Liver (tissue), 8 donors: ENCODE measurements at regions not wholly inside any gene's neighbourhood (a gene's known extent, or its start where the extent isn't known, plus 50 kb on each side); places are given as distances from the start of the nearest gene placed in this dataset.

Experiments
- DNase-seq: peaks from one replicate; pipeline ENCODE4 v3.0.0-alpha.2; 2017; ENCODE audit warnings: low spot score
- H3K27ac ChIP-seq, 2 donors: one replicate each; pipeline ENCODE4 v1.7.0; 2013; ENCODE audit warnings: inconsistent platforms in 2 of 2, low read length in 2 of 2, control low read depth in 1 of 2, low read depth in 1 of 2, mild to moderate bottlenecking in 1 of 2
- H3K27me3 ChIP-seq, 4 donors: one replicate each; pipeline versions ENCODE4 v1.6.1 to v1.7.0; 2013; ENCODE audit warnings: low read length in 3 of 4, inconsistent platforms in 1 of 4, mild to moderate bottlenecking in 1 of 4, moderate library complexity in 1 of 4; ENCODE audit not compliant: control insufficient read depth in 4 of 4, insufficient read depth in 4 of 4
- H3K36me3 ChIP-seq, 4 donors: one replicate each; pipeline versions ENCODE4 v1.6.1 to v1.7.0; 2013; ENCODE audit warnings: low read length in 3 of 4, mild to moderate bottlenecking in 3 of 4, low read depth in 1 of 4, moderate library complexity in 1 of 4; ENCODE audit not compliant: control insufficient read depth in 4 of 4, insufficient read depth in 3 of 4
- H3K4me1 ChIP-seq, 4 donors: one replicate each; pipeline versions ENCODE4 v1.6.1 to v1.7.0; 2013; ENCODE audit warnings: low read length in 3 of 4, mild to moderate bottlenecking in 3 of 4, moderate library complexity in 1 of 4; ENCODE audit not compliant: control insufficient read depth in 4 of 4, insufficient read depth in 4 of 4
- H3K4me3 ChIP-seq, 3 donors: one replicate each; pipeline versions ENCODE4 v1.6.1 to v1.7.0; 2013; ENCODE audit warnings: low read length in 3 of 3, control low read depth in 1 of 3, low read depth in 1 of 3, mild to moderate bottlenecking in 1 of 3
- H3K9ac ChIP-seq, 2 donors: one replicate each; pipeline ENCODE4 v1.7.0; 2013; ENCODE audit warnings: low read length in 2 of 2, mild to moderate bottlenecking in 2 of 2, moderate library complexity in 2 of 2, control low read depth in 1 of 2, low read depth in 1 of 2
- H3K9me3 ChIP-seq, 4 donors: one replicate each; pipeline versions ENCODE4 v1.6.1 to v1.7.0; 2013; ENCODE audit warnings: low read length in 3 of 4; ENCODE audit not compliant: control insufficient read depth in 4 of 4
- EGR1 ChIP-seq, 2 donors: IDR thresholded peaks; 2 replicates each; pipeline ENCODE4 v1.6.1; 2016 to 2018; ENCODE audit warnings: antibody characterized with exemption in 2 of 2, low read depth in 2 of 2
- FOXA1 ChIP-seq: IDR thresholded peaks from 2 replicates; pipeline ENCODE4 v1.6.1; 2016; ENCODE audit warnings: antibody characterized with exemption
- FOXA2 ChIP-seq: IDR thresholded peaks from 2 replicates; pipeline ENCODE4 v1.6.1; 2016; ENCODE audit warnings: antibody characterized with exemption
- GABPA ChIP-seq, 2 donors: IDR thresholded peaks in 1 of 2; conservative IDR thresholded peaks in 1 of 2; 2 replicates each; pipeline ENCODE4 v1.6.1; 2016; ENCODE audit warnings: antibody characterized with exemption in 2 of 2, mild to moderate bottlenecking in 1 of 2, moderate library complexity in 1 of 2
- HNF4A ChIP-seq, 2 donors: conservative IDR thresholded peaks; 2 replicates each; pipeline ENCODE4 v1.6.1; 2016; ENCODE audit warnings: antibody characterized with exemption in 2 of 2, mild to moderate bottlenecking in 2 of 2
- HNF4G ChIP-seq: IDR thresholded peaks from 2 replicates; pipeline ENCODE4 v1.6.1; 2016; ENCODE audit warnings: antibody characterized with exemption
- JUND ChIP-seq, 2 donors: IDR thresholded peaks; 2 replicates each; pipeline ENCODE4 v1.6.1; 2016; ENCODE audit warnings: antibody characterized with exemption in 2 of 2
- NR2F2 ChIP-seq: IDR thresholded peaks from 2 replicates; pipeline ENCODE4 v1.6.1; 2016; ENCODE audit warnings: antibody characterized with exemption
- RAD21 ChIP-seq, 2 donors: IDR thresholded peaks; 2 replicates each; pipeline ENCODE4 v1.6.1; 2016; ENCODE audit warnings: antibody characterized with exemption in 2 of 2, mild to moderate bottlenecking in 2 of 2
- RXRA ChIP-seq, 2 donors: IDR thresholded peaks; 2 replicates each; pipeline ENCODE4 v1.6.1; 2017 to 2018; ENCODE audit warnings: antibody characterized with exemption in 2 of 2, mild to moderate bottlenecking in 1 of 2
- SP1 ChIP-seq: IDR thresholded peaks from 2 replicates; pipeline ENCODE4 v1.6.1; 2018; ENCODE audit warnings: antibody characterized with exemption, mild to moderate bottlenecking
- TAF1 ChIP-seq: conservative IDR thresholded peaks from 2 replicates; pipeline ENCODE4 v1.6.1; 2016; ENCODE audit warnings: antibody characterized with exemption, mild to moderate bottlenecking
- YY1 ChIP-seq: IDR thresholded peaks from 2 replicates; pipeline ENCODE4 v1.6.1; 2016; ENCODE audit warnings: antibody characterized with exemption, mild to moderate bottlenecking
- WGBS: extraction: QIAGEN DNeasy Blood & Tissue Kit; methylation state at CpG from one replicate; pipeline ENCODE4 v1.1.7; 2013; 5-methylcytosine and 5-hydroxymethylcytosine counted together
- TF ChIP-seq, protein P1 (sequence below): IDR thresholded peaks from 2 replicates; pipeline ENCODE4 v1.6.1; 2016; ENCODE audit warnings: antibody characterized with exemption
- TF ChIP-seq, protein P2 (sequence below): IDR thresholded peaks from 2 replicates; pipeline ENCODE4 v1.6.1; 2016; ENCODE audit warnings: antibody characterized with exemption, mild to moderate bottlenecking
- TF ChIP-seq, protein P3 (sequence below): IDR thresholded peaks from 2 replicates; pipeline ENCODE4 v1.6.1; 2016; ENCODE audit warnings: antibody characterized with exemption
- TF ChIP-seq, protein P4 (sequence below): IDR thresholded peaks from 2 replicates; pipeline ENCODE4 v1.6.1; 2016; ENCODE audit warnings: antibody characterized with exemption
- TF ChIP-seq, protein P5 (sequence below): fragments of 150-350 bp; IDR thresholded peaks from 2 replicates; pipeline ENCODE4 v1.5.1; 2017; ENCODE audit warnings: improper control_type of control experiment, low read depth, low read length; ENCODE audit not compliant: missing input control
- donor health status: healthy.
- donor health status: healthy.
- donor health status: healthy.
- donor health status: healthy.
- donor health status: healthy.

DNA sequence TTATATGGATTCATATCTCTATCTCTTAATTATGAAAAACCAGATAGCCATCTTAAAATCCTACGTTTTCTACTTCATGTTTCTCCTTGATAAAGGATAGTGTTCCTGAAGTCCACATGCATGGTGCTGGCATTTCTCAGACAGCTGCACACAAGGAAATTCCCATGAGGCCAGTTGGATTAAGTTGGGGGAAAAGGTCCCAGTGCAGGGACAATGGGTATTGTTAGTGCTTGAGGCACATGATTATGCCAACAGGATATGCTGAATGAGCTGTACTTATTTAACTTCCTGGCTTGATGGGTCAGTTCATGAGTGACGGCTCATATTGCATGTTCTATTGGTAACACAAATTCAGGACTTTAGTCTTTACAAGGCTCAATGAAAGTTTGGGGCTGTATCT, 913.9 kb upstream of the NDST4 start:
- no peaks in the 10 kb centered on the region for H3K9me3 ChIP-seq
- H3K4me3 ChIP-seq, result no peak overlapping the region
- no peak for DNase-seq
- H3K9ac ChIP-seq, result no peak overlapping the region
- 71% methylated on average over 2 of the region's 2 CpGs for whole genome bisulfite sequencing
- TF ChIP-seq, protein P1, sequence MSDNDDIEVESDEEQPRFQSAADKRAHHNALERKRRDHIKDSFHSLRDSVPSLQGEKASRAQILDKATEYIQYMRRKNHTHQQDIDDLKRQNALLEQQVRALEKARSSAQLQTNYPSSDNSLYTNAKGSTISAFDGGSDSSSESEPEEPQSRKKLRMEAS, result no peak
- TF ChIP-seq, protein P2, sequence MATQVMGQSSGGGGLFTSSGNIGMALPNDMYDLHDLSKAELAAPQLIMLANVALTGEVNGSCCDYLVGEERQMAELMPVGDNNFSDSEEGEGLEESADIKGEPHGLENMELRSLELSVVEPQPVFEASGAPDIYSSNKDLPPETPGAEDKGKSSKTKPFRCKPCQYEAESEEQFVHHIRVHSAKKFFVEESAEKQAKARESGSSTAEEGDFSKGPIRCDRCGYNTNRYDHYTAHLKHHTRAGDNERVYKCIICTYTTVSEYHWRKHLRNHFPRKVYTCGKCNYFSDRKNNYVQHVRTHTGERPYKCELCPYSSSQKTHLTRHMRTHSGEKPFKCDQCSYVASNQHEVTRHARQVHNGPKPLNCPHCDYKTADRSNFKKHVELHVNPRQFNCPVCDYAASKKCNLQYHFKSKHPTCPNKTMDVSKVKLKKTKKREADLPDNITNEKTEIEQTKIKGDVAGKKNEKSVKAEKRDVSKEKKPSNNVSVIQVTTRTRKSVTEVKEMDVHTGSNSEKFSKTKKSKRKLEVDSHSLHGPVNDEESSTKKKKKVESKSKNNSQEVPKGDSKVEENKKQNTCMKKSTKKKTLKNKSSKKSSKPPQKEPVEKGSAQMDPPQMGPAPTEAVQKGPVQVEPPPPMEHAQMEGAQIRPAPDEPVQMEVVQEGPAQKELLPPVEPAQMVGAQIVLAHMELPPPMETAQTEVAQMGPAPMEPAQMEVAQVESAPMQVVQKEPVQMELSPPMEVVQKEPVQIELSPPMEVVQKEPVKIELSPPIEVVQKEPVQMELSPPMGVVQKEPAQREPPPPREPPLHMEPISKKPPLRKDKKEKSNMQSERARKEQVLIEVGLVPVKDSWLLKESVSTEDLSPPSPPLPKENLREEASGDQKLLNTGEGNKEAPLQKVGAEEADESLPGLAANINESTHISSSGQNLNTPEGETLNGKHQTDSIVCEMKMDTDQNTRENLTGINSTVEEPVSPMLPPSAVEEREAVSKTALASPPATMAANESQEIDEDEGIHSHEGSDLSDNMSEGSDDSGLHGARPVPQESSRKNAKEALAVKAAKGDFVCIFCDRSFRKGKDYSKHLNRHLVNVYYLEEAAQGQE, result no peak
- TF ChIP-seq, protein P3, sequence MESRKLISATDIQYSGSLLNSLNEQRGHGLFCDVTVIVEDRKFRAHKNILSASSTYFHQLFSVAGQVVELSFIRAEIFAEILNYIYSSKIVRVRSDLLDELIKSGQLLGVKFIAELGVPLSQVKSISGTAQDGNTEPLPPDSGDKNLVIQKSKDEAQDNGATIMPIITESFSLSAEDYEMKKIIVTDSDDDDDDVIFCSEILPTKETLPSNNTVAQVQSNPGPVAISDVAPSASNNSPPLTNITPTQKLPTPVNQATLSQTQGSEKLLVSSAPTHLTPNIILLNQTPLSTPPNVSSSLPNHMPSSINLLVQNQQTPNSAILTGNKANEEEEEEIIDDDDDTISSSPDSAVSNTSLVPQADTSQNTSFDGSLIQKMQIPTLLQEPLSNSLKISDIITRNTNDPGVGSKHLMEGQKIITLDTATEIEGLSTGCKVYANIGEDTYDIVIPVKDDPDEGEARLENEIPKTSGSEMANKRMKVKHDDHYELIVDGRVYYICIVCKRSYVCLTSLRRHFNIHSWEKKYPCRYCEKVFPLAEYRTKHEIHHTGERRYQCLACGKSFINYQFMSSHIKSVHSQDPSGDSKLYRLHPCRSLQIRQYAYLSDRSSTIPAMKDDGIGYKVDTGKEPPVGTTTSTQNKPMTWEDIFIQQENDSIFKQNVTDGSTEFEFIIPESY, result no peak
- no peak for TF ChIP-seq FOXA2
- TF ChIP-seq HNF4G, result no peak
- no peak for TF ChIP-seq JUND (IDR thresholded peaks at IDR 0.05)
- TF ChIP-seq SP1, result no peak
- TF ChIP-seq HNF4A (conservative IDR thresholded peaks at IDR 0.05), result no peak
- no peak for TF ChIP-seq NR2F2
- no peak for TF ChIP-seq TAF1
- TF ChIP-seq, protein P4, sequence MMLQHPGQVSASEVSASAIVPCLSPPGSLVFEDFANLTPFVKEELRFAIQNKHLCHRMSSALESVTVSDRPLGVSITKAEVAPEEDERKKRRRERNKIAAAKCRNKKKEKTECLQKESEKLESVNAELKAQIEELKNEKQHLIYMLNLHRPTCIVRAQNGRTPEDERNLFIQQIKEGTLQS, result no peak
- no peak for TF ChIP-seq RAD21 (IDR thresholded peaks at IDR 0.05)
- TF ChIP-seq, protein P5, sequence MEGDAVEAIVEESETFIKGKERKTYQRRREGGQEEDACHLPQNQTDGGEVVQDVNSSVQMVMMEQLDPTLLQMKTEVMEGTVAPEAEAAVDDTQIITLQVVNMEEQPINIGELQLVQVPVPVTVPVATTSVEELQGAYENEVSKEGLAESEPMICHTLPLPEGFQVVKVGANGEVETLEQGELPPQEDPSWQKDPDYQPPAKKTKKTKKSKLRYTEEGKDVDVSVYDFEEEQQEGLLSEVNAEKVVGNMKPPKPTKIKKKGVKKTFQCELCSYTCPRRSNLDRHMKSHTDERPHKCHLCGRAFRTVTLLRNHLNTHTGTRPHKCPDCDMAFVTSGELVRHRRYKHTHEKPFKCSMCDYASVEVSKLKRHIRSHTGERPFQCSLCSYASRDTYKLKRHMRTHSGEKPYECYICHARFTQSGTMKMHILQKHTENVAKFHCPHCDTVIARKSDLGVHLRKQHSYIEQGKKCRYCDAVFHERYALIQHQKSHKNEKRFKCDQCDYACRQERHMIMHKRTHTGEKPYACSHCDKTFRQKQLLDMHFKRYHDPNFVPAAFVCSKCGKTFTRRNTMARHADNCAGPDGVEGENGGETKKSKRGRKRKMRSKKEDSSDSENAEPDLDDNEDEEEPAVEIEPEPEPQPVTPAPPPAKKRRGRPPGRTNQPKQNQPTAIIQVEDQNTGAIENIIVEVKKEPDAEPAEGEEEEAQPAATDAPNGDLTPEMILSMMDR, result no peak
- no peak for TF ChIP-seq RXRA (IDR thresholded peaks at IDR 0.05)
- no peak for TF ChIP-seq YY1
- TF ChIP-seq EGR1 (IDR thresholded peaks at IDR 0.05; ENCODE audit: low read depth in 2 of 2), result no peak
- TF ChIP-seq FOXA1, result no peak
- no peak for TF ChIP-seq GABPA (IDR thresholded peaks at IDR 0.05 in 1 of 2, conservative IDR thresholded peaks at IDR 0.05 in 1 of 2)
- no peak overlapping the region for H3K27ac ChIP-seq
- H3K27me3 ChIP-seq, result no peaks in the 10 kb centered on the region
- H3K36me3 ChIP-seq, result no peaks in the 10 kb centered on the region
- H3K4me1 ChIP-seq, result peaks cover 0 to 9% (median 3%) of the 10 kb centered on the region in 4 donors
